ENCODE measurements at regions not wholly inside any gene's neighbourhood (a gene's known extent, or its start where the extent isn't known, plus 50 kb on each side); places are given as distances from the start of the nearest gene placed in this dataset.
A peak's percentile ranks its signal among the peaks of the same experiment; 100 is the strongest.

DNA sequence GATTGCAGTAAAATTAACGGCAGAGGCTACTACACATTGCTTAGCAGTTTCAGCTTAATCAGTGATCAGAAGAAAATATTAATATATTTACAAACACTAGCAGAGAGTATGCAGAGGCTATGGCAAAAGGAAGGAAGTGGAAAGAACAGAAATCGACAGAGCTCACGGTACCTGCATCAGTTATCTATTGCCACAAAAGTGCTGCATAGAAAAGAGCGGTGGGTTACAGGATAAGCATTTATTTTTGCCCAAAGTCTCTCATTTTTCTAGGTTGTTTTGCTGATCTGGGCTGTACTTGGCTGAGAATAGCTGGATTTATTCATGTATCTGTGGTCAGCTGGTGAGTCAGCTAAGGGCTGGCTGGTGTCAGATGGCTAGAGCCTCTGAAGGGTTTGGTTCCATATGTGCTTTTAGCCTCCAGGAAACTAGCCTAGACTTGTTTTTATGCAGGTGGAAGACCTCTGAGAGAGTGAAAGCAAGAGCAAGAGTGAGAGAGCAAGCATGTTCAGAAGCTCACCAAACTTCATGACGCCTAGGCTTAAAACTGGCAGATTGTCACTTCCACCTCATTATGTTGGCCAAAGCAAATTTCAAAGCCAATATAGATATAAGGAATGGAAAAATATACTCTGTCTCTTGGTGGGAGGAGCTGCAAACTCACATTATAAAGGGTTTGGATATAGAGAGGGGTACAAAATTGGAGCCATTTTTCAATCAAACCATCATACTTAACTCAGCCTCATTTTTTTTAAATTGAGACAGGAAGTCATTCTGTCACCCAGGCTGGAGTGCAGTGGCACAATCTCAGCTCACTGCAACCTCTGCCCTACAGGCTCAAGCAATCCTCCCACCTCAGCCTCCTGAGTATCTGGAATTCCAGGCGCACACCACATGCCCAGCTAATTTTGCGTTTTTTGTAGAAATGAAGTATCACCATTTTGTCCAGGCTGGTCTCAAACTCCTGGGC, 153.2 kb upstream of the RPL34 start:
- Mint-ChIP-seq H3K27ac (ENCODE audit: unreplicated experiment) (peak overlapping the region; percentile 42), H3K9me3 (ENCODE audit: low read depth) (no peaks in the 10 kb centered on the region), H3K4me3 (ENCODE audit: unreplicated experiment) (no peak overlapping the region), H3K4me1 (ENCODE audit: low read depth) (peaks cover 27% of the 10 kb centered on the region), H3K27me3 (ENCODE audit: low read depth) (no peaks in the 10 kb centered on the region), H3K36me3 (ENCODE audit: low read depth) (peaks cover 2% of the 10 kb centered on the region)
- TF ChIP-seq, protein P1, sequence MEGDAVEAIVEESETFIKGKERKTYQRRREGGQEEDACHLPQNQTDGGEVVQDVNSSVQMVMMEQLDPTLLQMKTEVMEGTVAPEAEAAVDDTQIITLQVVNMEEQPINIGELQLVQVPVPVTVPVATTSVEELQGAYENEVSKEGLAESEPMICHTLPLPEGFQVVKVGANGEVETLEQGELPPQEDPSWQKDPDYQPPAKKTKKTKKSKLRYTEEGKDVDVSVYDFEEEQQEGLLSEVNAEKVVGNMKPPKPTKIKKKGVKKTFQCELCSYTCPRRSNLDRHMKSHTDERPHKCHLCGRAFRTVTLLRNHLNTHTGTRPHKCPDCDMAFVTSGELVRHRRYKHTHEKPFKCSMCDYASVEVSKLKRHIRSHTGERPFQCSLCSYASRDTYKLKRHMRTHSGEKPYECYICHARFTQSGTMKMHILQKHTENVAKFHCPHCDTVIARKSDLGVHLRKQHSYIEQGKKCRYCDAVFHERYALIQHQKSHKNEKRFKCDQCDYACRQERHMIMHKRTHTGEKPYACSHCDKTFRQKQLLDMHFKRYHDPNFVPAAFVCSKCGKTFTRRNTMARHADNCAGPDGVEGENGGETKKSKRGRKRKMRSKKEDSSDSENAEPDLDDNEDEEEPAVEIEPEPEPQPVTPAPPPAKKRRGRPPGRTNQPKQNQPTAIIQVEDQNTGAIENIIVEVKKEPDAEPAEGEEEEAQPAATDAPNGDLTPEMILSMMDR (IDR thresholded peaks at IDR 0.05) = no peak
- no peak for DNase-seq (ENCODE audit: low spot score)

DNA sequence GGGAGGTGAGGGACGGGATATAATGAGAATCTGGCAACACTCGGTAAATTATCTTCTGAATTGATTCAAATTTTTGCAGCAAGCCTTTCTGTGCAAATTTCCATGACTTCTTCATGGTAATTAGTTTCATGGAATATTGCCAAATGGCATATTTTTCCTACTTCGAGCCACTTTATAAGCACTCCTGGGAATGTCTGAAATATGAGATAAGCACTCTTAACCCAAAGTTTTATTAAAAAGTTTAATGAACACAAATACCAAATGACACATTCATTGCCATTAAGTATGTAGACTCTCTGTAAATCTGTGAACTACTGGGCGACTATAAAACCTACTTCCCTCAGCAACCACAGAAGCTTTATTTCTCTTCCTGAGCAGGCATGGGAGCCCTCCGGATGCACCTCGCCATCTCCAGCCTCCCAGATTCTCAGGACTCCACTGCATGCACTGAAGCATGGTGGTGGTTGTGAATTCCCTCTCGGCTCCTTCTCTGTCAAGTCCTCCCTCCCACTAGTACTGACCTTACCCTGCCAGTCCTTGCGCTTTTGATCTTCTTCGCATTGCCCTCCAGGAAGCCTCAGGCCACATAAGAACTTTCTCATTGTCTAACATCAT, 154.4 kb upstream of the RPL34 start:
- Mint-ChIP-seq H3K4me3 (ENCODE audit: unreplicated experiment) (no peak overlapping the region), H3K4me1 (ENCODE audit: low read depth) (peaks cover 30% of the 10 kb centered on the region), H3K36me3 (ENCODE audit: low read depth) (no peaks in the 10 kb centered on the region), H3K9me3 (ENCODE audit: low read depth) (no peaks in the 10 kb centered on the region), H3K27ac (ENCODE audit: unreplicated experiment) (no peak overlapping the region), H3K27me3 (ENCODE audit: low read depth) (no peaks in the 10 kb centered on the region)
- no peak for DNase-seq (ENCODE audit: low spot score)
- TF ChIP-seq, protein P1 (IDR thresholded peaks at IDR 0.05) = no peak

DNA sequence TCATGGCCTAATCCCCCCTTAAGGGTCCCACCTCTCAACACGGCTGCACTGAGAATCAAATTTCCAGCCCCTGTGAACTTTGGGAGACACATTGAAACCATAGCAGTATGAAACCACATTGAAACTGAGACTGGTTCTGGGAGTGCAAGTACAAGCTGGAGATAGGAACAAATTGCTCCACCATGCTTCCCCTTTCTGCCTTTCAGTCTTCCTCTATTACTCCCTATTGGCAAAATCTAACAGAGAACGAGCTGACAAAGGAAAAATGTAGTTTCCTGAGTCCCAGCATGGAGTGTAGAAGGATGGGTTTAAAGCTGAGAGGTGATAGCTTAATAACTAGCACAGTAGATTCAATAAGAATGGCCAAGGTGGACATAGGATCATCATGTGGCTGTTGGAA, 161.7 kb upstream of the RPL34 start:
- H3K27me3 Mint-ChIP-seq (ENCODE audit: low read depth) = no peaks in the 10 kb centered on the region
- no peak overlapping the region for H3K4me3 Mint-ChIP-seq (ENCODE audit: unreplicated experiment)
- peaks cover 3% of the 10 kb centered on the region for H3K4me1 Mint-ChIP-seq (ENCODE audit: low read depth)
- H3K27ac Mint-ChIP-seq (ENCODE audit: unreplicated experiment) = no peak overlapping the region
- TF ChIP-seq, protein P1 (IDR thresholded peaks at IDR 0.05) = no peak
- no peaks in the 10 kb centered on the region for H3K9me3 Mint-ChIP-seq (ENCODE audit: low read depth)
- no peak for DNase-seq (ENCODE audit: low spot score)
- no peaks in the 10 kb centered on the region for H3K36me3 Mint-ChIP-seq (ENCODE audit: low read depth)

DNA sequence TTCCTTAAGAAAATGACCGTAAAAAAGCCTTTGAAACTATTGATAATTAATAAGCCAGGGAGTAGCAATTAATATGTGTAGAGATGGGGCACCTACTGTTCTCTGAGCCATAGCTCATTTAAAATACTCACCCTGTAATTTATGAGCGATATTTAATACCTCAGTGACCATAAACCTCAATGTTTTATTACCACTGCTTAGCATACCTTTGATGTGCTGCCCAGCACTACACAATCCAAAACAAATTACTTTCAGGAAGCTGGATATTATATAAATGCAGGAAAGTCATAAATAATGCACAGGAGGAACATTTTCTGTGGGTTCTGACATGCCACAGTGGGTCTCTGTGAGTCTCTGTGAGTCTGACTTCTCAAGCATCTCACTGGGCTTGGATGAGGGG, 166.1 kb upstream of the RPL34 start:
- peaks cover 2% of the 10 kb centered on the region for H3K27me3 Mint-ChIP-seq (ENCODE audit: low read depth)
- no peaks in the 10 kb centered on the region for H3K9me3 Mint-ChIP-seq (ENCODE audit: low read depth)
- no peak overlapping the region for H3K4me3 Mint-ChIP-seq (ENCODE audit: unreplicated experiment)
- H3K4me1 Mint-ChIP-seq (ENCODE audit: low read depth) = no peaks in the 10 kb centered on the region
- no peak for DNase-seq (ENCODE audit: low spot score)
- TF ChIP-seq, protein P1 (IDR thresholded peaks at IDR 0.05) = no peak
- no peak overlapping the region for H3K27ac Mint-ChIP-seq (ENCODE audit: unreplicated experiment)
- no peaks in the 10 kb centered on the region for H3K36me3 Mint-ChIP-seq (ENCODE audit: low read depth)

DNA sequence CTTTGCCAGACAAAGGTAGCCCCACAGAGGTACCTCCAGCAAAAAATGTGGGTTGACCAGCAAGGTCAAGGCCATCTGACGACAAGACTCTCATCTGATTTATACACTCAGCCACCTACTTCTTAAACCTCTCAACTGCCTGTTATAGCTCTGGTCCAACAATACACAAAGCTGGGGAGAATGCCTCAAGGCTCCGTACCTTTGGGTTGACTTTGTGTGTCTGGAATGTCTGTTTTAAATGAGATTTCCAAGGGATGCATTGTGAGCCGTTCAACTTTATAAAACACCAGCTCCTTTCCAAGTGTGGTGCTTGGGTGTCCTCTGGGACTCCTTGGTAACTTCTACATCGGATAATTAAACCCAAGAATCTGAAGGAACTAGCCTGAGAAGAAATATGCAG, 167.0 kb upstream of the RPL34 start:
- Mint-ChIP-seq H3K27ac (ENCODE audit: unreplicated experiment) (no peak overlapping the region), H3K27me3 (ENCODE audit: low read depth) (peaks cover 2% of the 10 kb centered on the region), H3K9me3 (ENCODE audit: low read depth) (no peaks in the 10 kb centered on the region), H3K4me3 (ENCODE audit: unreplicated experiment) (no peak overlapping the region), H3K36me3 (ENCODE audit: low read depth) (no peaks in the 10 kb centered on the region), H3K4me1 (ENCODE audit: low read depth) (no peaks in the 10 kb centered on the region)
- TF ChIP-seq, protein P1 (IDR thresholded peaks at IDR 0.05) = no peak
- no peak for DNase-seq (ENCODE audit: low spot score)

Data from chondrocyte (in vitro differentiated cells).